NCI-H128 (cell line): ENCODE measurements at regions not wholly inside any gene's neighbourhood (a gene's known extent, or its start where the extent isn't known, plus 50 kb on each side); places are given as distances from the start of the nearest gene placed in this dataset.
"Not testable (repeated sequence)": the region's sequence is repeated elsewhere in the genome, so short reads cannot be mapped to it uniquely, and the experiment has no call there.

Source experiments
- DNase-seq: peaks from one replicate; lab custom pipeline; 2025; ENCODE audit not compliant: unreplicated experiment; lab: John Stamatoyannopoulos, UW

- DNase-seq, result no peak
Measured at GRCh38 chr7:124255041-124255655, 222.3 kb upstream of the TMEM229A start.

- no peak for DNase-seq
Measured at GRCh38 chr7:124254396-124254795, 221.5 kb upstream of the TMEM229A start.

GRCh38 chr7:124251636-124252035 is 218.8 kb upstream of the TMEM229A start:
- no peak for DNase-seq

GRCh38 chr7:124250297-124251034 is 217.6 kb upstream of the TMEM229A start:
- no peak for DNase-seq

DNA sequence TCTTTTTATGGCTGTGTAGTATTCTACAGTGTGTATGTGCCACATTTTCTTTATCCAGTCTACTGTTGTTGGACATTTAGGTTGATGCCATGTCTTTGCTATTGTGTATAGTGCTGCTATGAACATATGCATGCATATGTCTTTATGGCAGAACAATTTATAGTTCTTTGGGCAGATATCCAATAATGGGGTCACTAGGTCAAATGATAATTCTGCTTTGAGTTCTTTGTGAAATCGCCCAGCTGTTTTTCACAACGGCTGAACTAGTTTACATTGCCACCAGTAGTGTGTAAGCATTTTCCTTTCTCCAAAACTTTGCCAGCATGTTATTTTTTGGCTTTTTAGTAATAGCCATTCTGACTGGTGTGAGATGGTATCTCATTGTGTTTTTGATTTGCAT is 214.8 kb upstream of the TMEM229A start:
- DNase-seq, result no peak

GRCh38 chr7:124246262-124246863 is 213.5 kb upstream of the TMEM229A start:
- no peak for DNase-seq

DNA sequence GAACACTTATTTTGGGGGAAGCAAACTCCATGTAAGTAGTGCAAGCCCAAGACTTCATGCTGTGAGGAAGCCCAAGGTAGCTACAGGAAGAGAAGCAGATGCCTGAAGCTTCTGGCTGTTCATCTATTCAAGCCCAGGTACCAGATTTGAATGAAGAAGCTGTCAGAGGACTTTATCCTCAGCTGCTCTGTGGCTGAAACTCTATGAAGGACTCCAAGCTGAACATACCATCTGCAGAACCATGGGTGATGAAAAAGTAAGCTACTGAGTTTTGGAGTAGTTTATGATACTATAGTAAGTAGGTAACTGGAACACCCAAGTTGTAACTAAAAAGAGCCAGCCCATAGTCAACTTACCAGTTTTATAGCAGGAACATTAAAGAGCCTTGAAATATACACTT is 211.6 kb upstream of the TMEM229A start:
- DNase-seq, result not testable (repeated sequence)

DNA sequence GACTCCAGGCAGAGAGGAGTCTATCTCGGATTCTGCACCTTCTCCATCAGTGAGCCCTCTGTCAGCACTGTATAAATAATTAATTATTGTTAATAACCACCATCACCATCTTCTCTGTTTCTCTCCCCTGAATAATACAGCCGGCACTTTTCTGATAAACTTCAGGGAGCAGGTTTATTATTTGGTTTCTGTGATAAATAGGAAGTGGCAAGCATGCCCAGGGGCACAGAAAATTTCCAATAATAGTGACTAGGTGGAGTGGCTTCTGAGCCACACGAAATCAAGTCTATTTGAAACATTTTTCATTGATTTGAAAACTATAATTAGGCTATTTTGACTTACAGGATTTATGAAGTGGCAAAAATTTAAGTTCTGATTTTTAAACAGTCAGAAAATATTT is 186.8 kb upstream of the TMEM229A start:
- DNase-seq, result no peak

GRCh38 chr7:124208642-124209041 is 175.8 kb upstream of the TMEM229A start:
- DNase-seq, result no peak

- DNase-seq, result no peak
Measured at GRCh38 chr7:124208173-124208572, 175.3 kb upstream of the TMEM229A start.

- no peak for DNase-seq
Measured at GRCh38 chr7:124205526-124205925, 172.7 kb upstream of the TMEM229A start.

GRCh38 chr7:124202546-124202945 is 169.7 kb upstream of the TMEM229A start:
- DNase-seq, result no peak

DNA sequence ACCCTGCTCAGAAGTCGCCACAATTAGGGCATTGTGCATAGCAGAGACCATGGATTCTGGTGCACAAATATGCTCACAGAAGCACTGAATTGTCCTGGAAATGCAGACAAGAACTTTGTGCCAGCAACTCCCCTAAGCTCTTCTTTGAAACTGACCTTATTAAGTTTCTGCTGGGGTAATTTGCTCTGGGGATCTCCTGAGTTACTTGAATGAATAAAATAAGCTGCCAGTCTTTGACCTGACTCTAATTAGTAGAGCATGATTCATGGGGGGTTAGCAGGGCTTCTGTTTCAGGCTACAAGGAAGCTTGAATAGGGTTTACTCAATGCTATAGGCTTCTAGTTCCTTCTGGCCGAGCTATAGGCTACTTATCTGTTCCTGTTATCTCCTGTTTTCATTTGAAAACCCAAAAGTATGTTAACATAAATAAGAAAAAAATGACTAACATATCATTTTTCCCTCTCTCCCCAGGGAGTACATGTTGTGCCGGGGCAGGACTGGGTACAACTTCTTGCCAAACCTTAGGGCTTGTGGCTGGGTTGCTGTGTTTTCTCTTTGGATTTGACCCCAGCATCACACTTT is 169.0 kb upstream of the TMEM229A start:
- no peak for DNase-seq

DNA sequence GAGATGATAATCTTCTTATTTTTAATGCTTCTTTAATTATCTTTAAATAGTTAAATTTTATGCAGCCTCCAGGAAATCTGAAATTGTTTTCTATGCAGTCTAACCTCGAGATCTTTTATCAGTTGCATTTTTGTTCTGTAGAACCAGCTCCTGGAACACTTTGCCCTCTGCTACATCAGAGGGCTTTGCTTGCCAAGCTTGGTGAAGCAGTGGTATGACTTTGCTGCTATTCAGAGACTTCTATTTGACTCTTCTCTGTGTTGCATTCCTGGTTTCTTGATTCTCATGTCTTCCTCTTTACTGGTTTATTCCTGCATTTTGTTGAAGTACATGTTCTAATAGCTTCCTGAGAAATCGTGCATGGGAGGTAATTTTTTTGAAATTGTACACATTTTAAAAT is 163.7 kb upstream of the TMEM229A start:
- no peak for DNase-seq

GRCh38 chr7:124192885-124193284 is 160.0 kb upstream of the TMEM229A start:
- no peak for DNase-seq

GRCh38 chr7:124191713-124192112 is 158.8 kb upstream of the TMEM229A start:
- DNase-seq, result no peak

GRCh38 chr7:124191030-124191429 is 158.2 kb upstream of the TMEM229A start:
- no peak for DNase-seq

GRCh38 chr7:124188576-124188975 is 155.7 kb upstream of the TMEM229A start:
- DNase-seq, result no peak

GRCh38 chr7:124187962-124188361 is 155.1 kb upstream of the TMEM229A start:
- no peak for DNase-seq

DNA sequence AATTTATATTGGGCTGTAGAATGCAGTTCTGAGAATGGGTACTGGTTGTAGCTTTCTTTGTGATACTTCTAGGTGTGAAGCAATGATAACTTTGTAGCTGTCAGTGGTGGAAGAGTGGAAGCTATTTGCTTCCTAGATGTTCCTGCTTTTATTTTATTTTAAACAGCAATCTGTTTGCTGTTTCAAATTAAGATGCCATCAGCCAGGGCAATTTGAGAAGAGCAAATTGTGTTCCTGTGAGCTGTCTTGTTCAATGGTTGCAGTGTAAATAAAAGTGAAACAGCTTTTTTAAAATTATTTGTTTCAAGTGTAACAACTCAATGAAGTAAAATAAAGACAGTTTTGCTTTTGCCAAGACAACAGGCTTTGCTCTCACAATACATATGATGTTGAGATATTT is 150.8 kb upstream of the TMEM229A start:
- no peak for DNase-seq

DNA sequence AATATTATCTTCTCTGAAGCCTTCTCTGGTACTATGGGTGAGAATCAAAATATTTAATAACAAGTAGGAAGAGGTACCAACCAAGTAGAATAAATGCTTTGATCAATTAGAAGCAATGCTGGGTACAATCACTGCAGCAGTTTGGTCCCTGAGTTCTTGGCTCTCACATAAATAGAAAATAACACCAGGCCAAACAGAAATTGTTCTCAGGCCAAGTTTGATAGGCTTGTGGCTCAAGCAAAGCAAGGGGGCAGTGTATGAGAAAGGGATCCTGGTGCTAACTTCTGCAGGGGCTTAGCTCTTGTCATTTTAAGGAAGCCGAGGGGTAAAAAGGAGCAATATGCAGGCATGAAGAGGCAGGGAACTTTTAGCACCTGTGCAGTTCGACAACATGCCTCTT is 146.8 kb upstream of the TMEM229A start:
- DNase-seq, result no peak

GRCh38 chr7:124177891-124178290 is 145.0 kb upstream of the TMEM229A start:
- no peak for DNase-seq
